DOHH2 (cell line): ENCODE measurements at regions not wholly inside any gene's neighbourhood (a gene's known extent, or its start where the extent isn't known, plus 50 kb on each side); places are given as distances from the start of the nearest gene placed in this dataset.

Experiments used
- H3F3A ChIP-seq: fragments of 200-600 bp; sonication (generic), shearing (Covaris generic); 2 replicates; pipeline ENCODE4 v1.6.0; 2016; ENCODE audit warnings: antibody characterized with exemption, mild to moderate bottlenecking; ENCODE audit not compliant: control insufficient read depth, insufficient read depth
- H3K27ac ChIP-seq: fragments of 200-600 bp; sonication (generic); 2 replicates; pipeline ENCODE4 v1.5.1; 2014; ENCODE audit warnings: low read depth, mild to moderate bottlenecking, low read length, moderate library complexity
- H3K27me3 ChIP-seq: fragments of 200-600 bp; sonication (generic); 2 replicates; pipeline ENCODE4 v1.6.1; 2014; ENCODE audit warnings: mild to moderate bottlenecking, low read length, mixed read lengths; ENCODE audit not compliant: control insufficient read depth
- H3K36me3 ChIP-seq: fragments of 200-600 bp; sonication (generic); 2 replicates; pipeline ENCODE4 v1.6.1; 2014; ENCODE audit warnings: mild to moderate bottlenecking, low read length, moderate library complexity, mixed read lengths; ENCODE audit not compliant: control insufficient read depth
- H3K4me1 ChIP-seq: fragments of 200-600 bp; sonication (generic); 2 replicates; pipeline ENCODE4 v1.6.1; 2014; ENCODE audit warnings: mild to moderate bottlenecking, low read length, mixed read lengths; ENCODE audit not compliant: control insufficient read depth
- H3K4me2 ChIP-seq: fragments of 200-600 bp; sonication (generic); 2 replicates; pipeline ENCODE4 v1.6.0; 2014; ENCODE audit warnings: mild to moderate bottlenecking, low read length, moderate library complexity
- H3K4me3 ChIP-seq: fragments of 200-600 bp; sonication (generic); 2 replicates; pipeline ENCODE4 v1.5.1; 2014; ENCODE audit warnings: mild to moderate bottlenecking, low read length, mixed read lengths
- H3K79me2 ChIP-seq: fragments of 200-600 bp; sonication (generic); 2 replicates; pipeline ENCODE4 v1.6.1; 2014; ENCODE audit warnings: mild to moderate bottlenecking, low read length, mixed read lengths; ENCODE audit not compliant: control insufficient read depth
- H3K9me2 ChIP-seq: fragments of 200-600 bp; sonication (generic); replicated peaks from 2 replicates; pipeline ENCODE4 v1.6.1; 2014; ENCODE audit warnings: mild to moderate bottlenecking, low read length, mixed read lengths; ENCODE audit not compliant: control insufficient read depth
- H3K9me3 ChIP-seq: fragments of 200-600 bp; sonication (generic); 2 replicates; pipeline ENCODE4 v1.6.1; 2014; ENCODE audit warnings: antibody characterized with exemption, low read length, mixed read lengths; ENCODE audit not compliant: control insufficient read depth, insufficient read depth
- H4K20me1 ChIP-seq: fragments of 200-600 bp; sonication (generic); 2 replicates; pipeline ENCODE4 v1.6.0; 2014; ENCODE audit warnings: low read depth, mild to moderate bottlenecking, antibody characterized with exemption, low read length, moderate library complexity; ENCODE audit not compliant: control insufficient read depth, insufficient read depth
- CTCF ChIP-seq: fragments of 200-600 bp; sonication (generic); IDR thresholded peaks from one replicate; pipeline ENCODE4 v1.5.1; 2014; ENCODE audit warnings: antibody characterized with exemption, mild to moderate bottlenecking, low read depth, low read length; ENCODE audit not compliant: poor library complexity, severe bottlenecking
- EZH2phosphoT487 ChIP-seq: fragments of 200-600 bp; sonication (generic); IDR thresholded peaks from 2 replicates; pipeline ENCODE4 v1.6.1; 2017; ENCODE audit warnings: borderline replicate concordance, mild to moderate bottlenecking, antibody characterized with exemption, low read length, moderate library complexity, mixed read lengths

GRCh38 chr18:21179590-21180220 lies 62.3 kb upstream of the GREB1L start:
- no peak overlapping the region for H3K4me3 ChIP-seq
- H3K4me1 ChIP-seq: no peaks in the 10 kb centered on the region
- no peak overlapping the region for H3K27ac ChIP-seq
- H3K4me2 ChIP-seq: no peak overlapping the region
- no peaks in the 10 kb centered on the region for H3K36me3 ChIP-seq
- no peaks in the 10 kb centered on the region for H3F3A ChIP-seq
- no peaks in the 10 kb centered on the region for H3K79me2 ChIP-seq
- H3K9me3 ChIP-seq: no peaks in the 10 kb centered on the region
- H3K27me3 ChIP-seq: no peaks in the 10 kb centered on the region
- H4K20me1 ChIP-seq: no peaks in the 10 kb centered on the region
- TF ChIP-seq CTCF: peak; percentile 85
- no peak for TF ChIP-seq EZH2phosphoT487
- no peaks in the 10 kb centered on the region for H3K9me2 ChIP-seq

GRCh38 chr18:21180588-21180987 lies 61.4 kb upstream of the GREB1L start:
- no peak for TF ChIP-seq CTCF
- no peak for TF ChIP-seq EZH2phosphoT487
- Histone ChIP-seq H3K4me2 (no peak overlapping the region), H3F3A (no peaks in the 10 kb centered on the region), H3K27ac (no peak overlapping the region), H3K9me3 (no peaks in the 10 kb centered on the region), H4K20me1 (no peaks in the 10 kb centered on the region), H3K4me1 (no peaks in the 10 kb centered on the region), H3K27me3 (no peaks in the 10 kb centered on the region), H3K4me3 (no peak overlapping the region), H3K79me2 (no peaks in the 10 kb centered on the region), H3K36me3 (no peaks in the 10 kb centered on the region), H3K9me2 (no peaks in the 10 kb centered on the region)

- H3K27me3 ChIP-seq: no peaks in the 10 kb centered on the region
- H3K79me2 ChIP-seq: no peaks in the 10 kb centered on the region
- H3K4me1 ChIP-seq: no peaks in the 10 kb centered on the region
- H3K27ac ChIP-seq: no peak overlapping the region
- H3K4me2 ChIP-seq: no peak overlapping the region
- H3K9me2 ChIP-seq: no peaks in the 10 kb centered on the region
- no peaks in the 10 kb centered on the region for H3K36me3 ChIP-seq
- no peaks in the 10 kb centered on the region for H4K20me1 ChIP-seq
- TF ChIP-seq CTCF: no peak
- TF ChIP-seq EZH2phosphoT487: no peak
- no peaks in the 10 kb centered on the region for H3K9me3 ChIP-seq
- no peak overlapping the region for H3K4me3 ChIP-seq
- no peaks in the 10 kb centered on the region for H3F3A ChIP-seq
These were observed 60.3 kb upstream of the GREB1L start for GRCh38 chr18:21181766-21182165.
